H1 (cell line): ENCODE measurements at regions not wholly inside any gene's neighbourhood (a gene's known extent, or its start where the extent isn't known, plus 50 kb on each side); places are given as distances from the start of the nearest gene placed in this dataset.

ENCODE experiments used
- CTCF ChIA-PET: fragments of 300-600 bp; sonication (Branson Sonifier 250); formaldehyde crosslinking; loops from one replicate; lab custom pipeline; 2021; ENCODE audit not compliant: partially characterized antibody; lab: Charles Lee
- POLR2A ChIA-PET: fragments of 300-600 bp; sonication (Branson Sonifier 250); formaldehyde crosslinking; loops from one replicate; lab custom pipeline; 2021; ENCODE audit warnings: inconsistent platforms; ENCODE audit not compliant: partially characterized antibody; lab: Charles Lee
- DNase-seq, 2 experiments: peaks; one replicate each; pipeline versions ENCODE4 v3.0.0 to v3.0.0-alpha.2; 2010 to 2022; ENCODE audit warnings: low spot score in 2 of 2, low read depth in 1 of 2, mixed read lengths in 1 of 2
- FAIRE-seq: peaks from 2 replicates; lab custom pipeline; 2011; peaks lifted over from hg19 to GRCh38; lab: Jason Lieb, UNC
- H2AFZ ChIP-seq: 2 replicates; pipeline ENCODE4 v1.8.1; 2012; ENCODE audit warnings: low read length, inconsistent platforms
- H2AK5ac ChIP-seq: 2 replicates; pipeline ENCODE4 v1.6.1; 2013; ENCODE audit warnings: low read depth, low read length
- H2BK120ac ChIP-seq: replicated peaks from 2 replicates; pipeline ENCODE3; 2013; ENCODE audit warnings: low read depth, low read length, inconsistent platforms
- H2BK12ac ChIP-seq: 2 replicates; pipeline ENCODE4 v1.6.1; 2013; ENCODE audit warnings: low read depth, low read length
- H2BK15ac ChIP-seq: 2 replicates; pipeline ENCODE4 v1.6.1; 2013; ENCODE audit warnings: low read length
- H2BK20ac ChIP-seq: 2 replicates; pipeline ENCODE4 v1.6.1; 2013; ENCODE audit warnings: low read length
- H2BK5ac ChIP-seq: 2 replicates; pipeline ENCODE4 v1.6.1; 2013; ENCODE audit warnings: low read depth, low read length
- H3K14ac ChIP-seq: 2 replicates; pipeline ENCODE4 v1.6.1; 2013; ENCODE audit warnings: inconsistent platforms; ENCODE audit not compliant: insufficient read length
- H3K18ac ChIP-seq: 2 replicates; pipeline ENCODE4 v1.6.1; 2013; ENCODE audit warnings: low read length; ENCODE audit errors: extremely low read depth
- H3K23ac ChIP-seq: 2 replicates; pipeline ENCODE4 v1.6.1; 2013; ENCODE audit warnings: inconsistent platforms; ENCODE audit not compliant: insufficient read length
- H3K23me2 ChIP-seq: 2 replicates; pipeline ENCODE4 v1.6.1; 2013; ENCODE audit warnings: low read depth, low read length
- H3K27ac ChIP-seq: 2 replicates; pipeline ENCODE4 v1.6.1; 2011; ENCODE audit warnings: low read depth, low read length, inconsistent platforms
- H3K27me3 ChIP-seq, 4 experiments: replicated peaks in 1 of 4; 1 replicate in 1 of 4; 2 replicates in 3 of 4; pipeline versions ENCODE4 v1.6.1 to v1.8.1; 2011 to 2013; ENCODE audit warnings: low read length in 3 of 4, mild to moderate bottlenecking in 3 of 4, inconsistent platforms in 2 of 4, mixed read lengths in 2 of 4, moderate library complexity in 1 of 4; ENCODE audit not compliant: control insufficient read depth in 3 of 4, insufficient read depth in 3 of 4; ENCODE audit errors: extremely low read depth in 1 of 4
- H3K36me3 ChIP-seq, 4 experiments: 2 replicates each; pipeline versions ENCODE4 v1.6.1 to v1.8.1; 2011 to 2013; ENCODE audit warnings: mild to moderate bottlenecking in 4 of 4, low read length in 3 of 4, moderate library complexity in 2 of 4, control low read depth in 1 of 4, inconsistent platforms in 1 of 4; ENCODE audit not compliant: insufficient read depth in 4 of 4, control insufficient read depth in 2 of 4
- H3K4ac ChIP-seq: replicated peaks from 2 replicates; pipeline ENCODE3; 2013; ENCODE audit warnings: low read length, low read depth, mixed read lengths, inconsistent platforms; ENCODE audit not compliant: insufficient read length
- H3K4me1 ChIP-seq, 4 experiments: replicated peaks in 1 of 4; 1 replicate in 1 of 4; 2 replicates in 3 of 4; pipeline versions ENCODE4 v1.6.1 to v1.8.1; 2011 to 2013; ENCODE audit warnings: low read length in 3 of 4, inconsistent platforms in 2 of 4, mixed read lengths in 1 of 4; ENCODE audit not compliant: insufficient read depth in 4 of 4, control insufficient read depth in 3 of 4
- H3K4me2 ChIP-seq, 2 experiments: 2 replicates each; pipeline versions ENCODE4 v1.6.1 to v1.8.1; 2011 to 2013; ENCODE audit warnings: low read depth in 2 of 2, low read length in 2 of 2, control low read depth in 1 of 2, inconsistent platforms in 1 of 2, mild to moderate bottlenecking in 1 of 2; ENCODE audit not compliant: insufficient read depth in 1 of 2
- H3K4me3 ChIP-seq, 4 experiments: fragments of 200-600, 300-600 bp in 1 of 4; sonication (generic), shearing (Covaris generic), sonication (Bioruptor Twin) in 1 of 4; 2 replicates each; pipeline versions ENCODE4 v1.5.1 to v1.8.1; 2011 to 2016; ENCODE audit warnings: low read length in 4 of 4, low read depth in 3 of 4, control low read depth in 2 of 4, inconsistent platforms in 2 of 4, mild to moderate bottlenecking in 2 of 4, mixed read lengths in 1 of 4, moderate library complexity in 1 of 4; ENCODE audit not compliant: insufficient read depth in 2 of 4; ENCODE audit errors: extremely low read depth in 1 of 4
- H3K56ac ChIP-seq: replicated peaks from 2 replicates; pipeline ENCODE3; 2013; ENCODE audit warnings: low read depth, mild to moderate bottlenecking, mixed read lengths, low read length, inconsistent platforms; ENCODE audit not compliant: insufficient read length
- H3K79me1 ChIP-seq: 2 replicates; pipeline ENCODE4 v1.6.1; 2013; ENCODE audit warnings: low read depth, low read length, control low read depth
- H3K79me2 ChIP-seq, 2 experiments: 2 replicates each; pipeline versions ENCODE4 v1.6.1 to v1.8.1; 2012 to 2013; ENCODE audit warnings: low read length in 2 of 2, mild to moderate bottlenecking in 2 of 2, inconsistent platforms in 1 of 2; ENCODE audit not compliant: insufficient read depth in 2 of 2, control insufficient read depth in 1 of 2
- H3K9ac ChIP-seq, 4 experiments: replicated peaks in 1 of 4; 1 replicate in 1 of 4; 2 replicates in 3 of 4; pipeline versions ENCODE4 v1.6.1 to v1.8.1; 2011 to 2013; ENCODE audit warnings: low read depth in 3 of 4, low read length in 3 of 4, control low read depth in 2 of 4, mild to moderate bottlenecking in 2 of 4, moderate library complexity in 2 of 4, inconsistent platforms in 1 of 4; ENCODE audit errors: extremely low read depth in 1 of 4
- H3K9me3 ChIP-seq, 2 experiments: 2 replicates each; pipeline versions ENCODE4 v1.6.1 to v1.8.1; 2012 to 2013; ENCODE audit warnings: mild to moderate bottlenecking in 2 of 2, moderate library complexity in 2 of 2, control low read depth in 1 of 2, inconsistent platforms in 1 of 2, low read depth in 1 of 2, low read length in 1 of 2, mixed read lengths in 1 of 2; ENCODE audit not compliant: insufficient read depth in 2 of 2
- H4K20me1 ChIP-seq, 2 experiments: replicated peaks in 1 of 2; 2 replicates each; pipeline versions ENCODE3 to v1.8.1; 2011 to 2013; ENCODE audit warnings: inconsistent platforms in 2 of 2, low read length in 2 of 2, mild to moderate bottlenecking in 1 of 2; ENCODE audit not compliant: insufficient read depth in 2 of 2, control insufficient read depth in 1 of 2
- H4K5ac ChIP-seq: 2 replicates; pipeline ENCODE4 v1.6.1; 2013; ENCODE audit warnings: low read length, low read depth, mixed read lengths, inconsistent platforms; ENCODE audit not compliant: insufficient read length
- H4K8ac ChIP-seq: 2 replicates; pipeline ENCODE4 v1.8.0; 2013; ENCODE audit warnings: mild to moderate bottlenecking, moderate library complexity, low read length, inconsistent platforms; ENCODE audit not compliant: insufficient read depth; ENCODE audit errors: extremely low read depth
- H4K91ac ChIP-seq: replicated peaks from 2 replicates; pipeline ENCODE3; 2013; ENCODE audit warnings: low read length, mixed read lengths, inconsistent platforms; ENCODE audit not compliant: insufficient read length
- CHD7 ChIP-seq: fragments of 300-600 bp; sonication (generic); IDR thresholded peaks from 2 replicates; pipeline ENCODE4 v1.7.1; 2012; ENCODE audit warnings: low read length, moderate library complexity, mild to moderate bottlenecking, inconsistent platforms; ENCODE audit not compliant: insufficient replicate concordance
- WGBS, 2 experiments: shearing (Covaris generic) in 1 of 2; methylation state at CpG; one replicate each; pipeline versions ENCODE4 v1.1.6 to v1.1.7; 2013 to 2015; ENCODE audit warnings: low lambda C conversion rate in 2 of 2, mixed read lengths in 2 of 2, inconsistent platforms in 1 of 2, low coverage in 1 of 2, missing lambda C conversion rate in 1 of 2; ENCODE audit not compliant: insufficient replicate concordance in 2 of 2, insufficient coverage in 1 of 2, insufficient read length in 1 of 2; ENCODE audit errors: extremely low coverage in 1 of 2, missing lambda C conversion rate in 1 of 2; 5-methylcytosine and 5-hydroxymethylcytosine counted together

GRCh38 chr3:31220431-31220830, 312.3 kb upstream of the STT3B start:
- Histone ChIP-seq H2BK12ac (no peak overlapping the region), H4K5ac (no peak overlapping the region), H3K36me3 (no peaks in the 10 kb centered on the region), H2BK5ac (no peak overlapping the region), H2AFZ (no peak overlapping the region), H3K79me2 (no peaks in the 10 kb centered on the region), H3K4ac (no peak overlapping the region), H3K27me3 (no peaks in the 10 kb centered on the region), H3K23me2 (no peaks in the 10 kb centered on the region), H3K14ac (no peak overlapping the region), H3K18ac (no peak overlapping the region), H3K4me3 (no peak overlapping the region), H2BK120ac (no peak overlapping the region), H3K9ac (no peak overlapping the region), H4K91ac (no peak overlapping the region), H2BK20ac (no peak overlapping the region), H2BK15ac (no peak overlapping the region), H4K20me1 (no peaks in the 10 kb centered on the region), H3K56ac (no peak overlapping the region), H3K79me1 (no peaks in the 10 kb centered on the region), H3K9me3 (no peaks in the 10 kb centered on the region), H4K8ac (no peak overlapping the region), H3K4me2 (no peak overlapping the region), H2AK5ac (no peak overlapping the region), H3K23ac (no peak overlapping the region), H3K27ac (no peak overlapping the region), H3K4me1 (peaks cover 0 to 2% (median 0%) of the 10 kb centered on the region in 4 experiments; a peak in 1 of 7 replicates)
- ChIA-PET CTCF (interaction anchor here (2.6 kb wide), 1 partner anchor 10 kb away, joined by 13 read pairs; no protein-coding TSS in a partner anchor), POLR2A (no interaction called here)
- DNase-seq: no peak
- 91% methylated on average over 4 of the region's 4 CpGs; no CpG with 5 or more reads in 1 of the 2 experiments for WGBS, 2 experiments
- FAIRE-seq: no peak
- TF ChIP-seq CHD7: no peak
